SK-N-SH (cell line): ENCODE measurements at regions not wholly inside any gene's neighbourhood (a gene's known extent, or its start where the extent isn't known, plus 50 kb on each side); places are given as distances from the start of the nearest gene placed in this dataset.

Experiments
- CTCF ChIA-PET: fragments of 300-600, 350-600 bp; formaldehyde crosslinking; extraction: SDS; loops from one replicate; lab custom pipeline; 2021; lab: Yijun Ruan, JAX
- POLR2A ChIA-PET: fragments of 350-600 bp; sonication (Branson Sonifier 250); formaldehyde crosslinking; extraction: SDS; loops from one replicate; lab custom pipeline; 2020; ENCODE audit warnings: antibody characterized with exemption, inconsistent platforms; lab: Yijun Ruan, JAX
- DNase-seq: peaks from one replicate; pipeline ENCODE4 v3.0.0; 2012
- H2AFZ ChIP-seq: fragments of 200-600 bp; sonication (generic); 2 replicates; pipeline ENCODE4 v1.8.1; 2016; ENCODE audit warnings: antibody characterized with exemption, mild to moderate bottlenecking, low read depth
- H3F3A ChIP-seq: fragments of 200-600 bp; sonication (generic); replicated peaks from 2 replicates; pipeline ENCODE3; 2016; ENCODE audit warnings: antibody characterized with exemption, mild to moderate bottlenecking; ENCODE audit not compliant: insufficient read depth
- H3K27ac ChIP-seq, 2 experiments: fragments of 200-500 bp in 1 of 2; fragments of 200-600 bp in 1 of 2; sonication (Bioruptor generic) in 1 of 2; sonication (generic), shearing (Covaris generic) in 1 of 2; 2 replicates each; pipeline versions ENCODE4 v1.5.1 to v1.6.1; 2014 to 2016; ENCODE audit warnings: low read depth in 2 of 2, inconsistent platforms in 1 of 2, low read length in 1 of 2, mild to moderate bottlenecking in 1 of 2, mixed read lengths in 1 of 2
- H3K27me3 ChIP-seq: fragments of 200-600 bp; sonication (generic), shearing (Covaris generic); 2 replicates; pipeline ENCODE4 v1.6.1; 2016; ENCODE audit warnings: mixed run types; ENCODE audit not compliant: insufficient read depth
- H3K36me3 ChIP-seq, 2 experiments: fragments of 200-500 bp in 1 of 2; fragments of 200-600 bp in 1 of 2; sonication (Bioruptor generic) in 1 of 2; sonication (generic) in 1 of 2; replicated peaks in 1 of 2; 2 replicates each; pipeline versions ENCODE3 to v1.5.1; 2014 to 2016; ENCODE audit warnings: low read length in 1 of 2, mild to moderate bottlenecking in 1 of 2; ENCODE audit not compliant: insufficient read depth in 2 of 2, control insufficient read depth in 1 of 2
- H3K4me1 ChIP-seq, 2 experiments: fragments of 200-500 bp in 1 of 2; fragments of 200-600 bp in 1 of 2; sonication (Bioruptor generic) in 1 of 2; sonication (generic), shearing (Covaris generic) in 1 of 2; 2 replicates each; pipeline versions ENCODE4 v1.5.1 to v1.6.1; 2014 to 2016; ENCODE audit warnings: low read depth in 1 of 2, low read length in 1 of 2, mixed run types in 1 of 2; ENCODE audit not compliant: insufficient read depth in 2 of 2, control insufficient read depth in 1 of 2
- H3K4me2 ChIP-seq: fragments of 200-600 bp; sonication (generic), shearing (Covaris generic); 2 replicates; pipeline ENCODE4 v1.6.1; 2017; ENCODE audit warnings: mixed run types
- H3K4me3 ChIP-seq, 2 experiments: fragments of 200-500 bp in 1 of 2; fragments of 200-600 bp in 1 of 2; sonication (Bioruptor generic) in 1 of 2; sonication (generic), shearing (Covaris generic) in 1 of 2; 2 replicates each; pipeline versions ENCODE4 v1.5.1 to v1.8.1; 2014 to 2016; ENCODE audit warnings: low read depth in 2 of 2, inconsistent platforms in 1 of 2, low read length in 1 of 2, mild to moderate bottlenecking in 1 of 2, mixed read lengths in 1 of 2, moderate library complexity in 1 of 2
- H3K79me2 ChIP-seq: fragments of 200-600 bp; sonication (generic); 2 replicates; pipeline ENCODE4 v1.8.1; 2017; ENCODE audit warnings: mild to moderate bottlenecking; ENCODE audit not compliant: insufficient read depth
- H3K9ac ChIP-seq: fragments of 200-600 bp; sonication (generic); 2 replicates; pipeline ENCODE4 v1.6.1; 2017; ENCODE audit warnings: mixed run types
- H3K9me2 ChIP-seq: fragments of 200-600 bp; sonication (generic); 2 replicates; pipeline ENCODE4 v1.6.1; 2017; ENCODE audit warnings: mixed run types
- H3K9me3 ChIP-seq: fragments of 200-600 bp; sonication (generic); 2 replicates; pipeline ENCODE4 v1.6.1; 2017; ENCODE audit warnings: mixed run types, mild to moderate bottlenecking, moderate library complexity
- H4K20me1 ChIP-seq: fragments of 200-600 bp; sonication (generic); 2 replicates; pipeline ENCODE4 v1.6.1; 2017; ENCODE audit warnings: mild to moderate bottlenecking, mixed run types; ENCODE audit not compliant: insufficient read depth
- EP300 ChIP-seq, 2 experiments: IDR thresholded peaks; 2 replicates each; pipeline versions ENCODE4 v1.4.0 to v1.6.1; 2012; ENCODE audit warnings: borderline replicate concordance in 1 of 2, low read depth in 1 of 2, low read length in 1 of 2
- EZH2phosphoT487 ChIP-seq: fragments of 200-600 bp; sonication (generic); IDR thresholded peaks from 2 replicates; pipeline ENCODE4 v1.6.1; 2017; ENCODE audit warnings: low read depth, mixed run types, mild to moderate bottlenecking, antibody characterized with exemption, moderate library complexity, borderline replicate concordance
- MEF2A ChIP-seq: IDR thresholded peaks from 2 replicates; pipeline ENCODE4 v1.4.0; 2012; ENCODE audit warnings: low read depth, borderline replicate concordance
- MXI1 ChIP-seq: IDR thresholded peaks from 2 replicates; pipeline ENCODE4 v1.6.1; 2012; ENCODE audit warnings: mild to moderate bottlenecking, low read depth, low read length, improper control_type of control experiment
- NFIC ChIP-seq: IDR thresholded peaks from 2 replicates; pipeline ENCODE4 v1.4.0; 2012; ENCODE audit warnings: borderline replicate concordance
- RCOR1 ChIP-seq: fragments of 150-350 bp; IDR thresholded peaks from 2 replicates; pipeline ENCODE4 v1.6.1; 2017; ENCODE audit warnings: antibody characterized with exemption, low read length
- RFX5 ChIP-seq: IDR thresholded peaks from 2 replicates; pipeline ENCODE4 v1.6.1; 2012; ENCODE audit warnings: mild to moderate bottlenecking, improper control_type of control experiment, low read length
- SIN3A ChIP-seq: IDR thresholded peaks from 2 replicates; pipeline ENCODE4 v1.6.1; 2012; ENCODE audit warnings: low read depth, mild to moderate bottlenecking, low read length, moderate library complexity, borderline replicate concordance
- USF1 ChIP-seq: IDR thresholded peaks from 2 replicates; pipeline ENCODE4 v1.4.0; 2012; ENCODE audit warnings: low read depth, borderline replicate concordance
- YY1 ChIP-seq: IDR thresholded peaks from 2 replicates; pipeline ENCODE4 v1.4.0; 2012; ENCODE audit warnings: low read depth, mild to moderate bottlenecking
- WGBS: methylation state at CpG from one replicate; pipeline ENCODE4 v1.1.6; 2017; ENCODE audit warnings: low lambda C conversion rate; 5-methylcytosine and 5-hydroxymethylcytosine counted together
- TF ChIP-seq, protein P1 (sequence below): IDR thresholded peaks from 2 replicates; pipeline ENCODE4 v1.6.1; 2012; ENCODE audit warnings: mild to moderate bottlenecking, low read depth, low read length, moderate library complexity
- TF ChIP-seq, protein P2 (sequence below): fragments of 150-350 bp; IDR thresholded peaks from 2 replicates; pipeline ENCODE4 v1.6.1; 2017; ENCODE audit warnings: antibody characterized with exemption, low read length, low read depth, borderline replicate concordance

DNA sequence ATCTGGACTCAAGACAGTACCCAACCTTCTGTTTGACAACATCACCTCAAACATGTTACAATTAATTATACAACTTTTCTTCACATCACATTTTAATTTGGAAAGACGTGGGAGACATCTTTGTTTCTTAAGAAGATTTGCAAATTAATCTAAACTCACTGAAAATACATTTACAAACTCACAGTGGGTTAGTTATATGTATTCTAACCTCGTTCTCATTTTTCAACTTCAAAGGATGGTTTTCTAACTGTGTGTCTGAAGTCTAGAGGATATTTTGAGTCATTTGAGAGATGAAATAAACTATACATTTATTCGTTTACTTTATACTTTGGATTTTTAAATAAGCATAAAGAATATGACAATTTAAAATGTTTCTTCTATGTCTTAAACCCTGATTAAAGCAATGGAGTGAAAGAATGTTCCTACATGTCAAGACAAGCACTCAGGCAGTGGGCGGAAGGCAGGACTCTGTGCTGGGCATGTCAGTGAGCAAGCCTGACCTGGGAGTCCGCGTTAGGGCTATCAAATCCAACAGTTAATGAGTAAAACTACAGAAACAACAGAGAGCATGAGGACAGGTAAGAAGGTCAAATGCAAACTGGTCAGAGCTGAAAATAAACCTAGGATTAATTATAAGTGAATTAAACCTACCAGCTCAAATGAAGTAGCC, 76.5 kb upstream of the CTTNBP2NL start:
- 42% methylated on average over 6 of the region's 6 CpGs for whole genome bisulfite sequencing
- Histone ChIP-seq H3K9me3 (no peaks in the 10 kb centered on the region), H3K9me2 (no peaks in the 10 kb centered on the region), H3K27ac (no peak overlapping the region), H3K4me3 (no peak overlapping the region), H3K36me3 (no peaks in the 10 kb centered on the region), H3K4me2 (no peak overlapping the region), H2AFZ (no peak overlapping the region), H3K79me2 (no peaks in the 10 kb centered on the region), H3F3A (no peaks in the 10 kb centered on the region), H4K20me1 (no peaks in the 10 kb centered on the region), H3K4me1 (peaks cover 0 to 3% of the 10 kb centered on the region in 2 experiments; a peak in 2 of 4 replicates), H3K27me3 (peaks cover 8% of the 10 kb centered on the region; the same call in 1 of the 2 replicates), H3K9ac (no peak overlapping the region)
- ChIA-PET CTCF (interaction anchor here (1.0 to 1.9 kb wide), 2 partner anchors 14 to 17 kb away, joined by 3 to 7 read pairs; no protein-coding TSS in a partner anchor), POLR2A (no interaction called here)
- TF ChIP-seq, protein P1, sequence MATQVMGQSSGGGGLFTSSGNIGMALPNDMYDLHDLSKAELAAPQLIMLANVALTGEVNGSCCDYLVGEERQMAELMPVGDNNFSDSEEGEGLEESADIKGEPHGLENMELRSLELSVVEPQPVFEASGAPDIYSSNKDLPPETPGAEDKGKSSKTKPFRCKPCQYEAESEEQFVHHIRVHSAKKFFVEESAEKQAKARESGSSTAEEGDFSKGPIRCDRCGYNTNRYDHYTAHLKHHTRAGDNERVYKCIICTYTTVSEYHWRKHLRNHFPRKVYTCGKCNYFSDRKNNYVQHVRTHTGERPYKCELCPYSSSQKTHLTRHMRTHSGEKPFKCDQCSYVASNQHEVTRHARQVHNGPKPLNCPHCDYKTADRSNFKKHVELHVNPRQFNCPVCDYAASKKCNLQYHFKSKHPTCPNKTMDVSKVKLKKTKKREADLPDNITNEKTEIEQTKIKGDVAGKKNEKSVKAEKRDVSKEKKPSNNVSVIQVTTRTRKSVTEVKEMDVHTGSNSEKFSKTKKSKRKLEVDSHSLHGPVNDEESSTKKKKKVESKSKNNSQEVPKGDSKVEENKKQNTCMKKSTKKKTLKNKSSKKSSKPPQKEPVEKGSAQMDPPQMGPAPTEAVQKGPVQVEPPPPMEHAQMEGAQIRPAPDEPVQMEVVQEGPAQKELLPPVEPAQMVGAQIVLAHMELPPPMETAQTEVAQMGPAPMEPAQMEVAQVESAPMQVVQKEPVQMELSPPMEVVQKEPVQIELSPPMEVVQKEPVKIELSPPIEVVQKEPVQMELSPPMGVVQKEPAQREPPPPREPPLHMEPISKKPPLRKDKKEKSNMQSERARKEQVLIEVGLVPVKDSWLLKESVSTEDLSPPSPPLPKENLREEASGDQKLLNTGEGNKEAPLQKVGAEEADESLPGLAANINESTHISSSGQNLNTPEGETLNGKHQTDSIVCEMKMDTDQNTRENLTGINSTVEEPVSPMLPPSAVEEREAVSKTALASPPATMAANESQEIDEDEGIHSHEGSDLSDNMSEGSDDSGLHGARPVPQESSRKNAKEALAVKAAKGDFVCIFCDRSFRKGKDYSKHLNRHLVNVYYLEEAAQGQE, result no peak
- TF ChIP-seq YY1, result no peak
- no peak for TF ChIP-seq SIN3A
- no peak for TF ChIP-seq RFX5
- TF ChIP-seq MEF2A, result no peak
- no peak for TF ChIP-seq RCOR1
- no peak for TF ChIP-seq USF1
- TF ChIP-seq MXI1, result no peak
- no peak for TF ChIP-seq NFIC
- no peak for TF ChIP-seq EP300 (IDR thresholded peaks at IDR 0.05; ENCODE audit: borderline replicate concordance in 1 of 2, low read depth in 1 of 2, low read length in 1 of 2)
- TF ChIP-seq, protein P2, sequence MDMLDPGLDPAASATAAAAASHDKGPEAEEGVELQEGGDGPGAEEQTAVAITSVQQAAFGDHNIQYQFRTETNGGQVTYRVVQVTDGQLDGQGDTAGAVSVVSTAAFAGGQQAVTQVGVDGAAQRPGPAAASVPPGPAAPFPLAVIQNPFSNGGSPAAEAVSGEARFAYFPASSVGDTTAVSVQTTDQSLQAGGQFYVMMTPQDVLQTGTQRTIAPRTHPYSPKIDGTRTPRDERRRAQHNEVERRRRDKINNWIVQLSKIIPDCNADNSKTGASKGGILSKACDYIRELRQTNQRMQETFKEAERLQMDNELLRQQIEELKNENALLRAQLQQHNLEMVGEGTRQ, result no peak
- no peak for TF ChIP-seq EZH2phosphoT487
- DNase-seq, result no peak
